ENCODE measurements at regions not wholly inside any gene's neighbourhood (a gene's known extent, or its start where the extent isn't known, plus 50 kb on each side); places are given as distances from the start of the nearest gene placed in this dataset.

DNA sequence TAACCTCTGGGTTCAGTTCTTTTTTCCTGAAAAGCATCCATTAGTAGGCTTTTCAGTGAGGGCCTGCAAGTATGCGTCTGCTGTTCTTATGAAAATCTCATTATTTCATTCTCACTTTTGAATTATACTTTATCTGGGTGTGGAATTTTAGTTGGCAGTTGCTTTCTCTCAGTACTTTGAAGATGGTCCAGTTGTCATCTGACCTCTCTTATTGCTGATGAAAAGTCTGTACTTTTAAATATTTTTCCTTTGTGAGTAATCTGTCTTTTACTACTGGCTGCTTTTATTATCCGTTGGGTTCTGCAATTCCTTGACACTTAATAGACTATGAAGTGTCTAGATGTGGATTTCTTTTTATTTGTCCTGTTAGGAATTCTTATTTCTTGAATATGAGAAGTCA is 307.8 kb downstream of the CYP26B1 start:
- no peak for DNase-seq (ENCODE audit: low spot score)

DNA sequence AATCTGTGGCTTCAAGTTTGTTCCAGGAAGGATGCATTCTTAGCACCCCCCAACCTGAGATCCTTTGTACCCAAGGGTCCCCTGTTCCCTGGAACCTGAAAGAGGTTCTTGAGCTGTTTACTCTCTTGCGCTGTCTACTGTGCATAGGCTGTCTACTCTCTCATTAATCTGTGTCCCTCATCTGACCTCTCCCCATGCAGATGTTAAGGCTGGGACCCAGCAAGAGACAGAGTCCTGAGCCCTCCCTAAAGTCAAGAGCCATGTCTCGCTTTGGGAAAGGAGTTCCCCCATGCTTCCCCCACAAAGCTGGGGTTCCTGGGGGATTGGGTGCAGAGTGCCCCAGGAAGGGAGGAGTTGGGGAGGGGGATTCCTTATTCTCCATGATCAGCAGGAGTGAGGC is 312.9 kb downstream of the CYP26B1 start:
- DNase-seq (ENCODE audit: low spot score): no peak

DNA sequence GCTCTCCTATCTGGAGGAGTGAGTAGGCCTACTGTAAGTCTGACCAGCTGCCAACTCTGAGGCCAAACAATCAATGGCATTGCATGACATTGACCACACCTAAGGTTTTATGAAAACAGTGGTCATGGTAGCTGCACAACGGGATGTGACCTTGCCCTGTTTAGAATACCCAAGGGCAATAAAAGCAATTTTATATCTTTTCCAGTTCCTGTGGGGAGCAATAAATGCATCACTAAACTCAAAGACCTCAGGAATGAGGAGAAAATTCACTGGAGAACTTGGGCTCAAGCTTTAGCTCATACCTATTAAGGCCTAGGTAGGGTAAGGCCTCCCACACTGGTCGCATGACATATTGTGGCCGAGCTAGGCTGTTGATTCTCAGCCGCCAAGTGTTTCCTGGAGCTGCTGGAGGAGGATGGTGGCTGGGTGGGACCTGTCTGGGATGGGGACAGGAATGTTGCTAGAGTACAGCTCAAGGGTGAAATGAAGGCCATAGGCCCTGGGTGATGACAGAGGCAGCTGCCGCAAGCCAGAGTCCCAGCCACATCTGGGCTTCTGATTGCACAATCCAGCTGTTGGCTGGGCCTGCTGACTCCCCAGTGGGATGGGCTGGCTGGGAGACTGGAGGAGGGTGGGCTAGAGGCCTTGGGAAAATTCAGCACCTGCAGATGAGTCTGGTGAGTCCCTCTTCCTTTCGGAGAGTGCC is 313.7 kb downstream of the CYP26B1 start:
- peak; percentile 46 for DNase-seq (ENCODE audit: low spot score)

DNA sequence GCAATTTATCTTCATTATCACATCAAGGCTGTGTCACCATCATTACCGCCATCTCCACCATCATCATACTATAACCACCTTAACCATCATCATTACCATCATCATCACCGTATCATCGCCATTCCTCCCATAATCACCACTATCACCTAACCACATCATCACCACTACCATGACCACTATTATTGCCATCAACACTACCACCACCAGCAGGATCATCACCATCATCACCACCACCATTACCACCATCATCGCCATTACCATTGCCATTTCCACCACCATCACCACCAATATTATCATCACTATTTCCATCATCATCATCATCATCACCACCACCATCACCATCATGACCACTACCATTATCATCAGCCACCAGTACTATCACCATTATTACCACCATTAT is 314.4 kb downstream of the CYP26B1 start:
- no peak for DNase-seq (ENCODE audit: low spot score)

GRCh38 chr2:71832844-71833243 is 314.8 kb downstream of the CYP26B1 start:
- DNase-seq (ENCODE audit: low spot score): no peak

DNA sequence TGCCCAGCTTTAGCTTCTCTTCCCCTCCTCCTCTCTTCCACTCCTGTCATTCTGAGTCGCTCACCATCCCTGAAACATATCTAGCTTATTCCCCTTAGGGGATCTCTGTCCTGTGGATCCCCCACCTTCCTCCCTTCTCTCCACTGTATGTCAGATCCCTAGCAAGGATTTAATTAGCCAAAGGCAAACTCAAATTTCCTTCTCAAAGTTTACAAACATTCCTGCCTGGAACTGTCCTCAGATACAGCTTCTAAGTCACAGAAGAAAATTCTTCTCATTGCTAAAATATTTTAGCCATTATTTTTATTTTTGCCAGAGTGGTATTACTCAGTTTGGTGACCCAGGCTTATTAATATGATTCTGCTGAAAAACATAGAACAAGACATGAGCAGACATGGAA is 315.3 kb downstream of the CYP26B1 start:
- DNase-seq (ENCODE audit: low spot score): no peak

DNA sequence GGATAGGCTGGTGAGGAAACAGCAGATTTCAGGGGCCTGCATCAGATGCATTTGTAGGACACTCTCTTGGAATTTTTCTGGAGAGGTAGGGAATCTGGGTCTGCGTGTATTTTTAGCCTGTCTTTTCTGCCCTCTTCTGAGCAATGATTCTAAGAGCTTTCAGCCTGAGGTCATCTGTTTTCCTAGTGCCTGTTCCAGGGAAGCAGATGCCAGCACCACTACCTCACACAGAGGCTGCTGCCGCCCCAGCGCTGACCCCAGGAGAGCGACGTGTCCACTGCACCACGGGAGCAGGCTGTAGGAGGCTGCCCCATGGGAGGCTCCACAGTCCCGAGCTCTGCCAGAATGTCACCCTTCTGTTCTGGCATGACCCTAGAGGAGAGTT is 316.5 kb downstream of the CYP26B1 start:
- DNase-seq (ENCODE audit: low spot score): peak; percentile 1

DNA sequence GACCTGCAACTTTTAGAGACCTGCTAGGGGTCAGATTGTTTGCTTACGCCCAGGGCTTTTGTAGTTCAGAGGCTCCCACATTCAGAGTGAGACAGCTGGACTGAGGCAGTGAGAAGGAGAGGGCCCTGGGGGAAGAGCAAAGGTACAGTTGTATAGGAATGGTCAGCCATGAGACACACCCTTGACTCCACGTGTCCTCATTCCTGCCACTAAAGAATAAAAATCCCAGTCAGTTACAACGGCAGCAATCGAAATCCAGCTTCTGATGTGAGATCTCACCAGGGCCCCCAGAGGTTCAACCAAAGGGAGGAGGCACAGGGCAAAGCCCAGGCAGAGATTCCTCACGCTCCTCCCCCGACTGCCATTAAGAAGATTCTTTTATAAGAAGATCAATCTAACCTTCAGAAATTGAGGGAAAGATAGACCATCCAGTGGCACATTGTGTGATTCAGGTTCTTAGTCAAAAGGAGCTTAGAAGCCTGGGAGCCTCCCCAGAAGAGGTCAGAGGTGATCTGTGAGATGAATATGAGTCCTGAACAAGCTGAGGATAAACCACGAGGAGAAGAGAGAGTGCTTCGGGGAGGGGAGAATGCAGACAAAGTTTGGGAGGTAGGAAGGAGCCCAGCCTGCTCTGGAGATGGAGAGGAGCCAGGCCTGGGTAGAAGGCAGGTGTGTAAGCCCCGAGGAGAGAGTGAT is 317.0 kb downstream of the CYP26B1 start:
- no peak for DNase-seq (ENCODE audit: low spot score)

GRCh38 chr2:71829008-71829407 is 318.7 kb downstream of the CYP26B1 start:
- no peak for DNase-seq (ENCODE audit: low spot score)

DNA sequence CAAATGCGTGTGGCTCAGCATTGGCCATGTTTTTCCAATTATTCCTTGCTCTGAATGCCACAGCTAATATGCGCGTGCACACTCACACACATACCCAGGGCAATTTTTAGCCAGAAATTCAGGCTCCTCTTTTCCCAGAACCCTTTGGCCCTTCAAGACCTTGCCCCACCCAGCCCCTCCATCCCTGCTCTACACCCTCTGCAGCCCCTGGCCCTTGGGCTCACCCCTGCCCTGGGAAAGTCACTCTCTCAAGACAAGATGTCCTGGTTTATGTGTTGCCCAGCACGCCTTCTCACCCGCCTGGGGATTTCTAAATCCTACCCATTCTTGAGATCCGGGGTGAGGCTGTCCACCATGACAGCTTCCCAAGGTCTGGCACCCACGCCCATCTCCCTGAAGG is 319.7 kb downstream of the CYP26B1 start:
- DNase-seq (ENCODE audit: low spot score): no peak

DNA sequence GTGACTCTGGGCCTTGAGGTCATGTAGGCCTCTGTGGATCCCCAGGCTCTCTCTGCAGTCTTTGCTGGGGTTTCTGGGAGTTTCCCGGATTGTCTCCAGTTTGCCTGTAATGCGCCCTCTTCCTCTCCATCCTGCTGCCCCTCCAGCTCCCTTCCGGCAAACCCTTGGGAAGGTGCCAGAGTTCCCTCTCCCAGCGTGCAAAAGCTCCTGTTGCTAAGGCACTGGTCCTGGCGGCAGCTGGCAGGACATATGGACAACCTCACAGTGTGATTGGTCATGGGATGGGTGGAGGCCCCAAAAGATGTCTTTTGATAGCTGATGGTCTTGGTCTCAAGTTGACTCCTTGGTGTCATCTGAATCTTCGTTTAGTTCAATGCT is 320.1 kb downstream of the CYP26B1 start:
- no peak for DNase-seq (ENCODE audit: low spot score)

DNA sequence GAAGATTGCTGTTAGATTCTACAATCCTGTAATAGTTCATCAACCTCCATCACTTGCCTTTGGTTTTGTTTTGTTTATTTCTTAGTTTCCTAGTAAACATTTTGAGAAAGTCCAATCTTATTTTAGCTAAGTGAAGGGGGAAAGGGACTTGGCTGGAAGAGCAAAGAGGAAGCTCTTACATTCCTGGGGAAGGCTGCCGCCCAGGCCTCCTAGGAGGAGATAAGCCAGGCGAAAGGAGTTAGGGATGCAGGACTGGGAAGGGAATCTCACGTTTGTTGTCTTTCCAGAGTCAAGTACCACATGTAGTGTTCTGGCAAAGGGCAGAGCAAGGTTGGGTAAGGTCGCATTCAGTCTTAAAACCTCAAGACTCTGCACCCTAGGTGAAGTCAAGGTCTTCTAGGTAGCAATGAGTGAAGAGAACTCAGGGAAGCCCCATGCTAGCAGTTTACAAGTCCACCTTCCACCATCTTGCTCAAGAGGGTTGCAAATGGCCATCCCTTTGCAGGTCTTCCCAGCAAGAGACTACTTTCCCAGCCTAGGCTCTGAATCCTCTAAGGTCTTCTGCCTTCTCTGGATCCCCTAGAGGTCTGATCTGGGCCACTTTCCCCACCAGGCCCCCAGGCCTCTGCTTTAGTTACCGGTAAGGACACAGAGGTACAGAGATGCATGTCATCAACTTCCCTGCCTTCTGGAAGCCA is 320.7 kb downstream of the CYP26B1 start:
- no peak for DNase-seq (ENCODE audit: low spot score)

GRCh38 chr2:71826299-71826698 is 321.4 kb downstream of the CYP26B1 start:
- DNase-seq (ENCODE audit: low spot score): no peak

GRCh38 chr2:71824436-71824835 is 323.2 kb downstream of the CYP26B1 start:
- no peak for DNase-seq (ENCODE audit: low spot score)

- DNase-seq (ENCODE audit: low spot score): no peak
These were observed 324.1 kb downstream of the CYP26B1 start for GRCh38 chr2:71823526-71823925.

DNA sequence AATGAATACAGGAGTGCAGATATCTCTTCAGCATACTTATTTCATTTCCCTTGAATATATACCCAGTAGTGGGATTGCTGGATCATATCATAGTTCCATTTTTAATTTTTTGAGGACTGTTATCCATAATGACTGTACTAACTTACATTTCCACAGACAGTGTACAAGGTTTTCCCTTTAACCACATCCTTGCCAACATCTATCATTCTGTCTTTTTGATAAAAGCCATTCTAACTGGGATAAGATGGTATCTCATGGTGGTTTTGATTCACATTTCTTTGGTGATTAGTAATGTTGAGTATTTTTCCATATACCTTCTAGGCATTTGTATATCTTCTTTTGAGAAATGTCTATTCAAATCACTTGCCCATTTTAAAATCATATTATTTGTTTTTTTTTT is 325.2 kb downstream of the CYP26B1 start:
- DNase-seq (ENCODE audit: low spot score): no peak

DNA sequence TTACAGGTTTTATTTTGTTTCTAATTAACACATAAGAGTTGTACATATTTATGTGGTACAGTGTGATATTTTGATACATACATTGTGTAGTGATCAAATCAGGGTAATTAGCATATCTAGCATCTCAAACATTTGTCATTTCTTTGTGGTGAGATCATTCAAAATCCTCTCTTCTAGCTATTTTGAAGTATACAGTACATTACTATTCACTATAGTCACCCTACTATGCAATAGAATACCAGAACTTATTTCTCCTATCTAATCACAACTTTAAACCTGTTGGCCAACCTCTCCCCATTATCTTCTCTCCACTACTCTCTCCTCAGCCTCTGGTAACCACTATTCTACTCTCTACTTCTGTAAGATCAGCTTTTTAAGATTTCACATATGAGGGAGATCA is 325.8 kb downstream of the CYP26B1 start:
- DNase-seq (ENCODE audit: low spot score): no peak

GRCh38 chr2:71816815-71817214 is 330.8 kb downstream of the CYP26B1 start:
- DNase-seq (ENCODE audit: low spot score): no peak

DNA sequence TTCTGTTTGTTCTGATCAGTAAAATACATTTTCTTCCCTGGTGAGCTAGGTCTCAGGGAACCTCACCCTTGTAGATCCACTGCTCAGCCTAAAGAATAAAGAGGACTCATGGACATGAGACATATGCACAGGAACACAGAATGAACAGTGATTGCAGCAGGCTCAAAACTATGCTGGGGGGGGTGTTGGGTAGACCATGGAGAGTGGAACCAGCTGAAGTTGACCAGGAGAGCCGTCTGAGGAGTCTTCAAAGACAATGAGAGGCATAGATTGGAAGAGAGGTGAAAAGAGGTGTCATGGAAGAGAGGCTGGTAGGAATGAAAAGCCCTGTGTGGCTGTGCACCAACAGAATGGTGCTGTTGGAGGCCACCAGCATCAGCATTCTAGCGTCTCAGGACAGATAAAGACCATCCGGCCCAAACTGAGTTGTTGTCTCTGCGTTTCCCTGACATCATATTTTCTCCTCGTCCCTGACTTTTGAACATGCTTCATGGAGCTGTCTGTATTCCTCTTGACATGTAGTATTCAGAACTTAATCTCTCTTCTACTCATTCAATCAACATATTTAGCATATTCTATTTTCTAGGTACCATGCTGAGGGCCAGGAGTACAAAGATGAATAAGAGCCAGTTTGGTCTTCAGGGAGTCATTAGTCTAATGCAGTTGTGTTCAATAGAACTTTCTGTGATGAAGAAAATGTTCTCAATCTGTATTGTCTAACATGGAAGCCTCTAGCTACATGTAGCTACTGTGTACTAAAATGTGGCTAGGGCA is 331.8 kb downstream of the CYP26B1 start:
- DNase-seq (ENCODE audit: low spot score): no peak

DNA sequence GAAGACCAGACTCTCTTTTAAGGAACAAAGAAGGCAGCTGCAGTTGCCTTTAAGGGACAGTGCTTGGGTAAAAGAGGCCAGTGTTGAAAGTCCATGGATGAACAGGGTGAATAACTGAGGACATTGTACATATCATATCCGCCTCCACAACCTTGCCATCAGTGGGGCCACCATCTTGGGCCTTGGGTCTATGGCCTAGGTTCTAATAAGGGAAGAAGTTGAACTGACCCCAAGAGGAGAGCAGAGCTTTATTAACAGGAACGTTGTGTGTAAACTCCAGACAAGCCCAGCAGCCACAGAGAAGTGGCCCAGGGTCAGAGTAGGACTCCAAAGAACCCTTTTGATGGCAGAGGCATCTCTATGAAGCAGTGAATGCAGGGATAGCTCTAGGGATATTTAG is 332.8 kb downstream of the CYP26B1 start:
- DNase-seq (ENCODE audit: low spot score): no peak

DNA sequence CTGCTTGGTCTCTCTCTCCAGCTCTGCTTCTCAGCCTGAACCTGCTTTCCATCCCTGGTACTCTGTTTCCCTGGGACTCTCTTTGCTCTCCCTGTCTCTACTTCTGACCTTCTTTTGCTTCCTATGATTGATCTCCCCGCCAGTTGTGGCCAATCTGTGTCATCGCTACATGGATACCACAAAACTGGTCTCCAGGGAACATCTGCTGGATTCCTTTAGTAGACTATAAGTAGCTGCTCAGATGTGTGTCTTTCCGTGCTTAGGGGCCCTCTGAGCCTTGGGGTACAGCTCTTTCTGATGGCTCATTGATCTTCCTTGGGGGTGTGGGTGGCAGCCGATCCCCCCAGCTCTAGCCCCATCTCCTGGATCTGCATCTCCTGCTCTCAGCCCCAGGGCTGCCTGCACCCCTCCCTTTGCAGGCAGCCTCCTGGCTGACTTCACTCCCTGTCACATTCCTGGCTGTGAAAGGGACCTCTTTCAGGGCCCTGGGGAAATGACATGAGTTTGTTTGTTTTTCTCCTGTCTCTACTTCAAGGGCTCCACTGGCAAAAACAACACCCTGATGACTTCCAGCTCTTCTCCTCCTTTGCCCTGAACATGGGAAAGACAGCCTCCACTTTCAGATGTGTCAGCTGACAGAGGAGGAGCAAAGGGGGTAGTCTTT is 333.7 kb downstream of the CYP26B1 start:
- no peak for DNase-seq (ENCODE audit: low spot score)

GRCh38 chr2:71813315-71813714 is 334.3 kb downstream of the CYP26B1 start:
- no peak for DNase-seq (ENCODE audit: low spot score)
